Prostate gland (tissue), 2 donors: ENCODE measurements at regions not wholly inside any gene's neighbourhood (a gene's known extent, or its start where the extent isn't known, plus 50 kb on each side); places are given as distances from the start of the nearest gene placed in this dataset.

Experiments
- POLR2A ChIP-seq: fragments of 450-650 bp; IDR thresholded peaks from one replicate; pipeline ENCODE4 v1.6.1; 2016; ENCODE audit warnings: antibody characterized with exemption, mild to moderate bottlenecking
- POLR2AphosphoS5 ChIP-seq: sonication (generic); formaldehyde crosslinking; IDR thresholded peaks from one replicate; pipeline ENCODE4 v1.6.1; 2017; ENCODE audit warnings: antibody characterized with exemption
- TF ChIP-seq, protein P1 (sequence below), 4 experiments: fragments of 200-600 bp in 2 of 4; fragments of 450-650 bp in 2 of 4; sonication (generic) in 2 of 4; IDR thresholded peaks; 1 replicate in 3 of 4; 2 replicates in 1 of 4; pipeline ENCODE4 v1.5.1; 2016 to 2019; ENCODE audit warnings: antibody characterized with exemption in 4 of 4, mild to moderate bottlenecking in 2 of 4, moderate library complexity in 2 of 4

DNA sequence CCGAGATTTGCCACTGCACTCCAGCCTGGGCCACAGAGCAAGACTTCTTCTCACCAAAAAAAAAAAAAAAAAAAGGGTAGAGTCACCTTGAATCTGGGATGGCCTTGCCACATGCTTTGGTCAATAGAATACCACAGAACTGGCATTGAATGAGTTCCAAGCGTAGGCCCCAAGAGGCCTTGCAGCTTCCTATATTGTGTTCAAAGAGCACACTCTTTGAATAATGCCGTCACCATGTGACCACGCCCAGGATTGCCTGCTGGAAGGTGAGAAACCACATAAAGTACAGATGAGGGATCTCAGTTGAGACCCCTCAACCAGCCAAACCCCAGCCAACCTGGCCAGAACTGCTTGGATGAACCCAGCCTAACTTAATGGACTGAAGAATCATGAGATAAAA is 239.2 kb upstream of the AMIGO2 start:
- TF ChIP-seq, protein P1, sequence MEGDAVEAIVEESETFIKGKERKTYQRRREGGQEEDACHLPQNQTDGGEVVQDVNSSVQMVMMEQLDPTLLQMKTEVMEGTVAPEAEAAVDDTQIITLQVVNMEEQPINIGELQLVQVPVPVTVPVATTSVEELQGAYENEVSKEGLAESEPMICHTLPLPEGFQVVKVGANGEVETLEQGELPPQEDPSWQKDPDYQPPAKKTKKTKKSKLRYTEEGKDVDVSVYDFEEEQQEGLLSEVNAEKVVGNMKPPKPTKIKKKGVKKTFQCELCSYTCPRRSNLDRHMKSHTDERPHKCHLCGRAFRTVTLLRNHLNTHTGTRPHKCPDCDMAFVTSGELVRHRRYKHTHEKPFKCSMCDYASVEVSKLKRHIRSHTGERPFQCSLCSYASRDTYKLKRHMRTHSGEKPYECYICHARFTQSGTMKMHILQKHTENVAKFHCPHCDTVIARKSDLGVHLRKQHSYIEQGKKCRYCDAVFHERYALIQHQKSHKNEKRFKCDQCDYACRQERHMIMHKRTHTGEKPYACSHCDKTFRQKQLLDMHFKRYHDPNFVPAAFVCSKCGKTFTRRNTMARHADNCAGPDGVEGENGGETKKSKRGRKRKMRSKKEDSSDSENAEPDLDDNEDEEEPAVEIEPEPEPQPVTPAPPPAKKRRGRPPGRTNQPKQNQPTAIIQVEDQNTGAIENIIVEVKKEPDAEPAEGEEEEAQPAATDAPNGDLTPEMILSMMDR (IDR thresholded peaks at IDR 0.05) = no peak
- TF ChIP-seq POLR2A (no peak), POLR2AphosphoS5 (no peak)
